BLaER1 (cell line): ENCODE measurements at regions not wholly inside any gene's neighbourhood (a gene's known extent, or its start where the extent isn't known, plus 50 kb on each side); places are given as distances from the start of the nearest gene placed in this dataset.
"Not testable (repeated sequence)": the region's sequence is repeated elsewhere in the genome, so short reads cannot be mapped to it uniquely, and the experiment has no call there.

ENCODE experiments used
- H3K27ac ChIP-seq: shearing (Covaris generic); formaldehyde crosslinking; 2 replicates; pipeline ENCODE4 v1.8.1; 2022
- H3K27me3 ChIP-seq: shearing (Covaris generic); formaldehyde crosslinking; 2 replicates; pipeline ENCODE4 v1.8.1; 2022
- H3K36me3 ChIP-seq: shearing (Covaris generic); formaldehyde crosslinking; 2 replicates; pipeline ENCODE4 v1.8.1; 2022
- H3K4me1 ChIP-seq: shearing (Covaris generic); formaldehyde crosslinking; 2 replicates; pipeline ENCODE4 v1.8.1; 2022
- H3K4me2 ChIP-seq: shearing (Covaris generic); formaldehyde crosslinking; 2 replicates; pipeline ENCODE4 v1.8.1; 2022
- H3K4me3 ChIP-seq: shearing (Covaris generic); formaldehyde crosslinking; 2 replicates; pipeline ENCODE4 v1.8.1; 2022
- H3K9ac ChIP-seq: shearing (Covaris generic); formaldehyde crosslinking; 2 replicates; pipeline ENCODE4 v1.8.1; 2022
- H3K9me3 ChIP-seq: shearing (Covaris generic); formaldehyde crosslinking; 2 replicates; pipeline ENCODE4 v1.8.1; 2022
- H4K20me1 ChIP-seq: shearing (Covaris generic); formaldehyde crosslinking; 2 replicates; pipeline ENCODE4 v1.8.1; 2022
- Cebpa-rat ChIP-seq: shearing (Covaris generic); IDR thresholded peaks from 2 replicates; pipeline ENCODE4 v1.8.1; 2022

DNA sequence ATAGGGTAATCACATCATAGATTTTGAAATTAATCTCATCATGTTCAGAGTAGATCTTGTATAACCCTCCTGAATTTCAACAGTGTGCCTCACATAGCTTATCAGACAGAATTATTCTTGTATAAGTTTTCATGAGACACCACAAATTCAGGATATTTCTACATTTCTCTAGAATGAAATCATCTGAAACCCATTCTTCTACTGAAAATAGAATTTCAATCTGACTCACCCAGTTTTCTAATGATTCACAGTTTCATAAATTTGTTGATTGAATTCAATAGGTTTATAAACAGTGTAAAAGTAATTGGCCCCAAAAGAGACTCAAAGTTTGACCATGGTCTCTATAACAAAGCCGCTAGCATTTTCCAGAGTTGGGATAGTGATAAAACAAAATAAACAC, 1082.6 kb upstream of the EPHA6 start:
- no peaks in the 10 kb centered on the region for H3K27me3 ChIP-seq
- H3K4me1 ChIP-seq = no peaks in the 10 kb centered on the region
- TF ChIP-seq Cebpa-rat = no peak
- H3K4me3 ChIP-seq = no peak overlapping the region
- no peaks in the 10 kb centered on the region for H4K20me1 ChIP-seq
- H3K4me2 ChIP-seq = no peak overlapping the region
- no peaks in the 10 kb centered on the region for H3K36me3 ChIP-seq
- H3K27ac ChIP-seq = no peak overlapping the region
- H3K9me3 ChIP-seq = no peaks in the 10 kb centered on the region
- no peak overlapping the region for H3K9ac ChIP-seq

DNA sequence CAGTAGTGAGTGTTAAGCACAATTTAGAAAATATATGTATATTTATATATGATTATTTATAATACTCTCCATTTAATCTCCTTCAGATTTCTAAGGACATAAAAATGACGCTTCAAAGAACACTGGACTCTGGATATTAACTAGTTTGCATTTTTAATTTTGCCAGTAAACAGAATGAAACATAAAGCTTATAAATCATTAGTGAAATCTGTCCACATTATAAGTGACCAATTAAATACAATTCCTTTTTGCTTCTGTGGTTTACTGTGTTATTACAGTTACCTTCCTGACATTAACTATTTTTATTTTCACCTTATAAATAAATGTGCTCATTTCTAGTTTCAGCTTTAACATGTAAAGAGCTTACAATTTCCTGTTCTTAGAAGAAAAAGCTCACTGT, 1081.1 kb upstream of the EPHA6 start:
- H3K27me3 ChIP-seq = no peaks in the 10 kb centered on the region
- H3K4me3 ChIP-seq = no peak overlapping the region
- no peaks in the 10 kb centered on the region for H3K9me3 ChIP-seq
- H3K36me3 ChIP-seq = no peaks in the 10 kb centered on the region
- no peaks in the 10 kb centered on the region for H4K20me1 ChIP-seq
- no peak overlapping the region for H3K4me2 ChIP-seq
- TF ChIP-seq Cebpa-rat = no peak
- H3K9ac ChIP-seq = no peak overlapping the region
- H3K27ac ChIP-seq = no peak overlapping the region
- no peaks in the 10 kb centered on the region for H3K4me1 ChIP-seq

DNA sequence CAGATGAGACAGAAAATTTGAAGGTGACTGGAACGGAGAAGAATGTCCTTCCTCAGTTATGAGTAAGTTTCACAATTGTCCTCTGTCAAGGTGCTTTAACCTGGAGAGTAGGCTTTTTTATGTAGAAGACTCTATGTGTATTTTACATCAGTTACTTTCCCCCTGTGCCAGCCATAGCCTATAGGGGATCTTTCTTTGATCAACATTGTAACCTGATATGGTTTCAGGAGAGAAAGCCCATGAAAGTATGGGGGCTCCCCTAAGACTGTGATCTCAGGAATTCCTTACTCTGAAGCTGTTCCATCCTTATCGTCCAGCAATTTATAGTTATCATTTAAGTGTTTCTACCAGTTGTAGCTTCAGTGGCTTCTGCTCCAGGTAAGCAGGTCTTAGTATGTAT, 1076.3 kb upstream of the EPHA6 start:
- no peak for TF ChIP-seq Cebpa-rat
- Histone ChIP-seq H3K27ac (no peak overlapping the region), H3K36me3 (no peaks in the 10 kb centered on the region), H3K4me3 (no peak overlapping the region), H4K20me1 (no peaks in the 10 kb centered on the region), H3K27me3 (no peaks in the 10 kb centered on the region), H3K4me2 (no peak overlapping the region), H3K4me1 (no peaks in the 10 kb centered on the region), H3K9ac (no peak overlapping the region), H3K9me3 (no peaks in the 10 kb centered on the region)

DNA sequence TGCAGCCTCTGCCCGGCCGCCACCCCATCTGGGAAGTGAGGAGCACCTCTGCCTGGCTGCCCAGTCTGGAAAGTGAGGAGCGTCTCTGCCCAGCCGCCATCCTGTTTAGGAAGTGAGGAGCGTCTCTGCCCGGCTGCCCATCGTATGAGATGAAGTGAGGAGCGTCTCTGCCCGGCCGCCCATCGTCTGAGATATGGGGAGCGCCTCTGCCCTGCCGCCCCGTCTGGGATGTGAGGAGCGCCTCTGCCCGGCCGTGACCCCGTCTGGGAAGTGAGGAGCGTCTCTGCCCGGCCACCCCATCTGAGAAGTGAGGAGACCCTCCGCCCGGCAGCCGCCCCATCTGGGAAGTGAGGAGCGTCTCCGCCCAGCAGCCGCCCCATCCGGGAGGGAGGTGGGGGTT, 1069.5 kb upstream of the EPHA6 start:
- H3K9me3 ChIP-seq, H3K4me1 ChIP-seq, H3K4me2 ChIP-seq, H3K27ac ChIP-seq, H3K4me3 ChIP-seq, H3K9ac ChIP-seq, H3K36me3 ChIP-seq, H3K27me3 ChIP-seq, H4K20me1 ChIP-seq: not testable (repeated sequence)

DNA sequence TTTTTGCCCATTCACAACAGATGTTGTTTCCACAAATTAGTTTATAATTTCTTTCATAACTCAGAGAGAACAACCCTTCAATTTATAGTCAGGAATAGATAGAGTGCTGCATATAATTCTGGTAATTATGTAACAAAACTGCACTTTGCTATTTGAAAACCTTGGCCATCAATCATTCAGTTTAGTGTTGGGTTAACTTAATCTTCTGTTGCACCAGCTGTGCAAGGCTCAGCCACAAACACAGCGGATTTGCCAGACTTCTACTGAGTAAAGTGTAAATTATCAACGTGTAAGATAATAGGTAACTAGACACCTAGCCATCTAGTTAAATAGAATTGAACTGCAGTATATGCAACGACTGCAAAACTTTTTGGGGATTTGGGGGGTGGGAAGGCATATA, 1064.3 kb upstream of the EPHA6 start:
- H3K27ac ChIP-seq = no peak overlapping the region
- H3K4me2 ChIP-seq = no peak overlapping the region
- H3K4me3 ChIP-seq = no peak overlapping the region
- H3K9ac ChIP-seq = no peak overlapping the region
- no peaks in the 10 kb centered on the region for H4K20me1 ChIP-seq
- H3K36me3 ChIP-seq = no peaks in the 10 kb centered on the region
- TF ChIP-seq Cebpa-rat = no peak
- no peaks in the 10 kb centered on the region for H3K9me3 ChIP-seq
- no peaks in the 10 kb centered on the region for H3K27me3 ChIP-seq
- no peaks in the 10 kb centered on the region for H3K4me1 ChIP-seq

DNA sequence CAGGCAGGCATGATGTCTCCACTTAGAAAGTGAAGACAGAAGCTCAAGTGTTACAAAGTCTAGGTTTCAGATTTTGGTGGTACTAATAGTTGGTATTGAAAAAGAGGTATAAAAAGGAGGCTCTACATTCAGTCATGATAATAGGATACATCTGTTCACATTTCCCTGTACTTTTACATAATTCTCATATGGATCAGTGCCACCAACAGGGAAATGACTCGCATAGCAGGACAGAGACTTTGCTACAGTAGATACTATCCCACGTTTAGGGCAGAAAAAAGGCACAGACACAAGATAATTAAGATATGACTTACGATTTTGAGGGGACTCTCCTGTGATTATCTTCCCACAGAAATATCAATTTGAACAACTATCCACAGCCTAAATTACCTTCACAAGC, 1062.9 kb upstream of the EPHA6 start:
- Histone ChIP-seq H3K27me3 (no peaks in the 10 kb centered on the region), H3K9me3 (no peaks in the 10 kb centered on the region), H4K20me1 (no peaks in the 10 kb centered on the region), H3K4me1 (no peaks in the 10 kb centered on the region), H3K27ac (no peak overlapping the region), H3K36me3 (no peaks in the 10 kb centered on the region), H3K4me3 (no peak overlapping the region), H3K4me2 (no peak overlapping the region), H3K9ac (no peak overlapping the region)
- TF ChIP-seq Cebpa-rat = no peak

DNA sequence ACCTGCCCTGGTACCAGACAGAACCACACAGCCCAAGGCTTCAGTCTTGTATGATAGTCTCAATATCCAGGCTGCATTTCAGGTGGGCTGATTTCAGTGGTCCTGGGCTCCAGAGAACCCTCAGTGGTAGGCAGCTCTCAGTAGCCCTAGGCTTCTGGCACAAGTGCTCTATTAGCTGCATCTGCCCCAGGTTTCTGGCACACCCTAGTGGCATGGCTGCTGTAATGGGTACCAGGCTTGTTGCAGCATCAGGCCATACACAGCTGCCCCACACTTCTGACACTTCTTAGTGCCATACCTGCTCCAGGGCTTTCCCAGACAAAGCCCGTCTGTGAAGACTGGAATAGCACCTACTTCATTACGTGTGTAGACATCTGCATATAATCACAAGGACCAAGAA, 1062.2 kb upstream of the EPHA6 start:
- no peak for TF ChIP-seq Cebpa-rat
- Histone ChIP-seq H3K4me2 (no peak overlapping the region), H4K20me1 (no peaks in the 10 kb centered on the region)

DNA sequence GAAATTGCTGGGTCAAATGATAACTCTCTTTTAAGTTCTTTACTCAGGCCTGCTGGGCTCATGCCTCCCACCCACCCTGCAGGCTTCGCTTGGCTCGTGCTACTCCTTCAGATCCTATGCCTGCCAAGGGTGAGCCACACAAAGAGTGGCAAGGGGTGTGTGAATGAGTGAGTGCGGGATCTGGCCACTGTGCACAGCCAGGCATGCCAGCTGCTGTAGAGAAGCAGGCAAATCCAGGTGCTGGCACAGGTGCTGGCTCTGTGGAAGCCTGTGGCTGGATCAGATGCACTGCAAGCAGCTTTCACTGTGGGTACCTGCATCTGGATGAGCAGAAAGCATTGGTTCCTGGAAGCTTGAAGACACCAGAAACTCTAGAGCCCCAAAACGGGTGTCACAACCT, 1055.7 kb upstream of the EPHA6 start:
- no peak for TF ChIP-seq Cebpa-rat
- H3K4me3 ChIP-seq = no peak overlapping the region

More for the DNA sequence above, 1062.2 kb upstream of the EPHA6 start:
- Histone ChIP-seq H3K36me3 (no peaks in the 10 kb centered on the region), H3K27ac (no peak overlapping the region), H3K4me1 (no peaks in the 10 kb centered on the region), H3K9ac (no peak overlapping the region), H3K9me3 (no peaks in the 10 kb centered on the region), H3K27me3 (no peaks in the 10 kb centered on the region), H3K4me3 (no peak overlapping the region)

DNA sequence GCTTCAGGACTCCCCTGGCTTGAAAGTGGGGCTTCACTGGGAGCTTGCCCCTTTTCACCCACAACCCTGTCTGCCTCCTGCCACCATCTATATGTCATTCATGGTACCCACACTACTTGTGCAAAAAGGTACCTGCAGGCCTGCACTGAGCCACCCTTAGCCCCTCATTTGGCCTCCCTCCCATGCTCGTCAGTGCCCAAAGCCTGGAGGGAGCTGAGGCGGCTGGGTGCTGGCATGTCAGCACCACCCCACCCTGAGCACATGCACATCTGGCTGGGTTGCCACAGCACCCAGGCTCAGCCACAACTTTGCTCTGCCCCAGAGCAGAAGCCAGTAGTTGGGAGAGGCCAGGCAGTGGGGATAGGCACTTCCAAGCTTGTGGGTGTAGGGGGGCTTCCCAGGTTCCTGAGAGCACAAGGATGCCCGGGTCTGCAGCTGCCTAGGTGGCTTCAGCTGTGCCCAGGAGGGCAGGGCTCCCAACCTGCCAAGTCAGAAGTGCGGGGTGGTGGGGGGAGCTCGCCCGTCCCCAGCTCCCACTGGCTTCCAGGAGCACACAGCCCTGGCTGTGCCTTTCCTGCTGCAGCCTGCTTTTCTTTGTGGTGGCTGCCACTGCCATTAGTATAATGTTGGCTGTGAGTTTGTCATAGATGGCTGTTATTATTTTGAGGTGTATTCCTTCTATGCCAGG, 1054.6 kb upstream of the EPHA6 start:
- Histone ChIP-seq H3K4me1 (no peaks in the 10 kb centered on the region), H3K9ac (no peak overlapping the region), H3K36me3 (no peaks in the 10 kb centered on the region), H3K4me2 (no peak overlapping the region), H4K20me1 (no peaks in the 10 kb centered on the region), H3K4me3 (no peak overlapping the region), H3K27me3 (no peaks in the 10 kb centered on the region), H3K9me3 (0 out of 2 replicates have a peak, but pooled peaks cover 5% of the 10 kb centered on the region), H3K27ac (no peak overlapping the region)
- TF ChIP-seq Cebpa-rat = no peak

More for the DNA sequence above, 1055.7 kb upstream of the EPHA6 start:
- no peaks in the 10 kb centered on the region for H3K27me3 ChIP-seq
- H3K27ac ChIP-seq = no peak overlapping the region
- 0 out of 2 replicates have a peak, but pooled peaks cover 5% of the 10 kb centered on the region for H3K9me3 ChIP-seq
- H3K36me3 ChIP-seq = no peaks in the 10 kb centered on the region
- no peak overlapping the region for H3K9ac ChIP-seq
- H3K4me2 ChIP-seq = no peak overlapping the region
- H3K4me1 ChIP-seq = no peaks in the 10 kb centered on the region
- no peaks in the 10 kb centered on the region for H4K20me1 ChIP-seq

DNA sequence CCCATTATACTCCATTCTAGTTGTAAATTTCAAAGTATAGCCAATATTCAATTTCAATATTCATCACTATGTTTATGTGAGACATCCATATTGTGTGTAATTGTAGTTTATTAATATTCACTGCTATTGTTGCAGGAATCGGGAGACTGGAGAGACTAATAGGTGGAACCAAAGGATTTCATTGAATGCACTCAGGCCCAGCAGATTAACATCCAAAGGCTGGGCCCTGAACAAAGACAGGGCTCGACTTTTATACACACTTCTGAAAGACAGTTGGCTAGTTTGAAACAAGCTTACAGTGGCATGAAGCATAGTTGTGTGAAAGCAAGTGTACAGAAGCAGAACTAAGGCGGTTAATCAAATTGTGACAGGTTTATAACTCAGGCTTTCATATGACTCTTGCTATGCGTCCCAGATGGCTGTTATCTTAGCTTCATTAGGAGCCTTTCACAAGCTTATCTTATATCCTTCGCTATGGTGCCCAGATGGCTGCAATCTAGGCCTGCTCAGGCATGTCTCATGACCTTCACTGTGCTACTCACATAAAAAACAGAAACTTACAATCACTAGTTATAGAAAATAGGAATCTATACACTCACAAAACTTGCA, 1038.8 kb upstream of the EPHA6 start:
- Histone ChIP-seq H3K4me3 (no peak overlapping the region), H3K9ac (no peak overlapping the region), H3K4me2 (no peak overlapping the region), H3K9me3 (peaks cover 20% of the 10 kb centered on the region), H3K36me3 (no peaks in the 10 kb centered on the region), H3K27me3 (no peaks in the 10 kb centered on the region), H4K20me1 (no peaks in the 10 kb centered on the region), H3K4me1 (no peaks in the 10 kb centered on the region), H3K27ac (no peak overlapping the region)
- TF ChIP-seq Cebpa-rat = no peak
